GM12878 (cell line): ENCODE measurements at regions not wholly inside any gene's neighbourhood (a gene's known extent, or its start where the extent isn't known, plus 50 kb on each side); places are given as distances from the start of the nearest gene placed in this dataset.

Experiments
- ATAC-seq: fragments of 200-7000 bp; cut with Tn5 transposase; 3 replicates; pipeline ENCODE4 v1.9.1; 2020; ENCODE audit warnings: mild to moderate bottlenecking, moderate library complexity
- BruUV-seq: library from RNA; stranded (reverse); fragments of 400-500 nt; replicated peaks from 2 replicates; lab custom pipeline; 2021; lab: Mats Ljungman, UMichigan
- CTCF ChIA-PET: fragments of 300-600 bp; sonication (Branson Sonifier 250); formaldehyde crosslinking; extraction: SDS; loops from one replicate; lab custom pipeline; 2021; ENCODE audit warnings: inconsistent platforms; lab: Yijun Ruan, JAX
- POLR2A ChIA-PET: fragments of 350-600 bp; formaldehyde crosslinking; extraction: SDS; loops from one replicate; lab custom pipeline; 2021; ENCODE audit warnings: inconsistent platforms; lab: Charles Lee
- RAD21 ChIA-PET: fragments of 300-600 bp; sonication (Branson Sonifier 250); formaldehyde crosslinking; loops from one replicate; lab custom pipeline; 2023; ENCODE audit warnings: antibody characterized with exemption; ENCODE audit not compliant: unreplicated experiment; lab: Charles Lee
- SMC1A ChIA-PET: fragments of 300-600 bp; sonication (Branson Sonifier 250); formaldehyde crosslinking; loops from one replicate; lab custom pipeline; 2023; ENCODE audit not compliant: unreplicated experiment, uncharacterized antibody; lab: Charles Lee
- DNase-seq: peaks from one replicate; pipeline ENCODE4 v3.0.0-alpha.2; 2011; ENCODE audit warnings: low read depth, low spot score
- FAIRE-seq: peaks from 3 replicates; lab custom pipeline; 2011; peaks lifted over from hg19 to GRCh38; lab: Jason Lieb, UNC
- H2AFZ ChIP-seq: 2 replicates; pipeline ENCODE4 v1.6.0; 2011; ENCODE audit warnings: low read depth, low read length, control low read depth; ENCODE audit not compliant: control insufficient read depth
- H3K27ac ChIP-seq: 2 replicates; pipeline ENCODE4 v1.5.1; 2011; ENCODE audit warnings: control low read depth; ENCODE audit not compliant: control insufficient read depth, insufficient read depth
- H3K27me3 ChIP-seq, 2 experiments: replicated peaks in 1 of 2; 2 replicates each; pipeline versions ENCODE4 v1.6.0 to v1.6.1; 2011; ENCODE audit warnings: low read length in 1 of 2; ENCODE audit not compliant: control insufficient read depth in 2 of 2, insufficient read depth in 2 of 2
- H3K36me3 ChIP-seq, 2 experiments: 2 replicates each; pipeline ENCODE4 v1.5.1; 2011; ENCODE audit warnings: low read length in 1 of 2; ENCODE audit not compliant: control insufficient read depth in 2 of 2, insufficient read depth in 2 of 2
- H3K4me1 ChIP-seq: 2 replicates; pipeline ENCODE4 v1.6.1; 2011; ENCODE audit warnings: mild to moderate bottlenecking, low read length, moderate library complexity, mixed read lengths; ENCODE audit not compliant: control insufficient read depth, insufficient read depth
- H3K4me2 ChIP-seq: 2 replicates; pipeline ENCODE4 v1.6.0; 2011; ENCODE audit warnings: control low read depth; ENCODE audit not compliant: control insufficient read depth, insufficient read depth
- H3K4me3 ChIP-seq: fragments of 200-600 bp; sonication (generic); 2 replicates; pipeline ENCODE4 v1.5.1; 2016
- H3K79me2 ChIP-seq: 2 replicates; pipeline ENCODE4 v1.6.0; 2011; ENCODE audit warnings: low read length; ENCODE audit not compliant: control insufficient read depth, insufficient read depth
- H3K9ac ChIP-seq: 2 replicates; pipeline ENCODE4 v1.8.0; 2011; ENCODE audit warnings: low read length, control low read depth, mixed read lengths; ENCODE audit not compliant: control insufficient read depth, insufficient read depth
- H3K9me3 ChIP-seq: replicated peaks from 3 replicates; pipeline ENCODE4 v1.5.1; 2011; ENCODE audit warnings: mild to moderate bottlenecking, low read length; ENCODE audit not compliant: control insufficient read depth, insufficient read depth
- H4K20me1 ChIP-seq: 2 replicates; pipeline ENCODE4 v1.6.0; 2011; ENCODE audit not compliant: control insufficient read depth, insufficient read depth
- HDAC6 ChIP-seq: fragments of 200-600 bp; sonication (generic); IDR thresholded peaks from one replicate; pipeline ENCODE4 v1.8.0; 2017; ENCODE audit warnings: antibody characterized with exemption; ENCODE audit not compliant: unreplicated experiment
- SMARCA5 ChIP-seq: fragments of 450-650 bp; IDR thresholded peaks from 2 replicates; pipeline ENCODE4 v1.6.1; 2017; ENCODE audit warnings: mild to moderate bottlenecking
- SPI1 ChIP-seq: IDR thresholded peaks from 2 replicates; pipeline ENCODE4 v1.6.1; 2011; ENCODE audit warnings: low read depth, mild to moderate bottlenecking, low read length, moderate library complexity, borderline replicate concordance; ENCODE audit not compliant: insufficient read depth
- STAT3 ChIP-seq: IDR thresholded peaks from 2 replicates; pipeline ENCODE4 v1.6.1; 2011; ENCODE audit warnings: low read depth, low read length, improper control_type of control experiment
- ZBTB4 ChIP-seq: fragments of 450-650 bp; formaldehyde crosslinking; IDR thresholded peaks from 2 replicates; pipeline ENCODE4 v1.4.0; 2022; ENCODE audit warnings: mild to moderate bottlenecking, moderate library complexity
- WGBS: methylation state at CpG from one replicate; pipeline ENCODE4 v1.1.6; 2016; ENCODE audit warnings: low lambda C conversion rate; ENCODE audit not compliant: insufficient replicate concordance, insufficient coverage; ENCODE audit errors: missing lambda C conversion rate; 5-methylcytosine and 5-hydroxymethylcytosine counted together
- in situ Hi-C: fragments of 300-500 bp; cut with MboI; formaldehyde crosslinking; loops from 9 replicates; pipeline ENCODE4 v1.14.3; 2018; ENCODE audit warnings: mixed read lengths
- intact Hi-C: fragments of 100-400 bp; cut with micrococcal nuclease; formaldehyde crosslinking; loops from one replicate; pipeline ENCODE4 v1.14.2; 2022; ENCODE audit not compliant: unreplicated experiment
- TF ChIP-seq, protein P1 (sequence below): fragments of 450-650 bp; IDR thresholded peaks from 2 replicates; pipeline ENCODE4 v1.6.1; 2017; ENCODE audit warnings: mild to moderate bottlenecking, low read depth, inconsistent platforms; ENCODE audit not compliant: poor library complexity, severe bottlenecking

DNA sequence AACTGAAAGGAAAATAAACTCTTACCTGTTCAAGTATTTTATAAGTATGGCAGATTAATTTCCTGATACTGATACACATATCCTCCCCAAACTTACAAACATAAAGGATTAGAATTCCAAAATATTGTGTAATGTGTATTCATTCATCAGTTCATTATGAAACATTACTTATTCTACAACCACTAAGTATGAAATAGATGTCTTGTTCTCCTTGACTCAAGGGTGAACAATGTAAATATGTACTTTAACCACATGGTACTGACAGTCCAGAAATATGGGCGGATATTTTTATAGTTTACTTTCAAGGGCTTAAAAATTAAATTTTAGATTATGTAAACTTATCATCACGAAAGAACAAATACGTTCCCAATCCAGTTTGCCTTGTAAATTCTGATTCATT, 334.0 kb downstream of the LIG4 start:
- ATAC-seq (no peak), FAIRE-seq (no peak), DNase-seq (no peak)
- no peak overlapping the region for H2AFZ ChIP-seq
- no peak overlapping the region for H3K27ac ChIP-seq
- H3K4me2 ChIP-seq: no peak overlapping the region
- SMC1A ChIA-PET: no interaction called here
- no peak for TF ChIP-seq SMARCA5
- TF ChIP-seq HDAC6: no peak
- no peak for TF ChIP-seq SPI1
- no peak for TF ChIP-seq ZBTB4 (CRISPR knock-in tag)
- no peak for TF ChIP-seq STAT3
- TF ChIP-seq, protein P1, sequence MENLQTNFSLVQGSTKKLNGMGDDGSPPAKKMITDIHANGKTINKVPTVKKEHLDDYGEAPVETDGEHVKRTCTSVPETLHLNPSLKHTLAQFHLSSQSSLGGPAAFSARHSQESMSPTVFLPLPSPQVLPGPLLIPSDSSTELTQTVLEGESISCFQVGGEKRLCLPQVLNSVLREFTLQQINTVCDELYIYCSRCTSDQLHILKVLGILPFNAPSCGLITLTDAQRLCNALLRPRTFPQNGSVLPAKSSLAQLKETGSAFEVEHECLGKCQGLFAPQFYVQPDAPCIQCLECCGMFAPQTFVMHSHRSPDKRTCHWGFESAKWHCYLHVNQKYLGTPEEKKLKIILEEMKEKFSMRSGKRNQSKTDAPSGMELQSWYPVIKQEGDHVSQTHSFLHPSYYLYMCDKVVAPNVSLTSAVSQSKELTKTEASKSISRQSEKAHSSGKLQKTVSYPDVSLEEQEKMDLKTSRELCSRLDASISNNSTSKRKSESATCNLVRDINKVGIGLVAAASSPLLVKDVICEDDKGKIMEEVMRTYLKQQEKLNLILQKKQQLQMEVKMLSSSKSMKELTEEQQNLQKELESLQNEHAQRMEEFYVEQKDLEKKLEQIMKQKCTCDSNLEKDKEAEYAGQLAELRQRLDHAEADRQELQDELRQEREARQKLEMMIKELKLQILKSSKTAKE: no peak
- H3K4me1 ChIP-seq: no peaks in the 10 kb centered on the region
- no peaks in the 10 kb centered on the region for H3K36me3 ChIP-seq
- intact Hi-C loops (no loop called here), in situ Hi-C loops (no loop called here)
- RAD21 ChIA-PET: no interaction called here
- no peaks in the 10 kb centered on the region for H4K20me1 ChIP-seq
- POLR2A ChIA-PET: no interaction called here
- no peak overlapping the region for H3K9ac ChIP-seq
- no peaks in the 10 kb centered on the region for H3K79me2 ChIP-seq
- CTCF ChIA-PET: no interaction called here
- H3K4me3 ChIP-seq: no peak overlapping the region
- no peaks in the 10 kb centered on the region for H3K9me3 ChIP-seq
- 2% methylated on average over 3 of the region's 3 CpGs for WGBS
- H3K27me3 ChIP-seq: no peaks in the 10 kb centered on the region
- BruUV-seq: no TSS peak
